A673 (cell line): ENCODE measurements at regions not wholly inside any gene's neighbourhood (a gene's known extent, or its start where the extent isn't known, plus 50 kb on each side); places are given as distances from the start of the nearest gene placed in this dataset.

Experiments used
- CTCF ChIP-seq: fragments of 300-800, 200-600 bp; sonication (generic); conservative IDR thresholded peaks from 2 replicates; pipeline ENCODE4 v1.5.1; 2017; ENCODE audit warnings: low read depth, mild to moderate bottlenecking, antibody characterized with exemption, low read length, moderate library complexity, mixed read lengths
- EZH2 ChIP-seq: fragments of 200-600 bp; sonication (generic); IDR thresholded peaks from 2 replicates; pipeline ENCODE4 v1.6.1; 2017; ENCODE audit warnings: borderline replicate concordance, low read depth, mild to moderate bottlenecking, mixed read lengths, antibody characterized with exemption, low read length; ENCODE audit not compliant: poor library complexity, severe bottlenecking

- TF ChIP-seq CTCF: no peak
- TF ChIP-seq EZH2: no peak
These were observed 551.4 kb downstream of the PRKD1 start for GRCh38 chr14:29376237-29376636.
